GM23248 (cell line): ENCODE measurements at regions not wholly inside any gene's neighbourhood (a gene's known extent, or its start where the extent isn't known, plus 50 kb on each side); places are given as distances from the start of the nearest gene placed in this dataset.

Experiments used
- EZH2 ChIP-seq: fragments of 200-600 bp; sonication (generic); IDR thresholded peaks from 2 replicates; pipeline ENCODE4 v1.6.1; 2018; ENCODE audit warnings: antibody characterized with exemption, mild to moderate bottlenecking; ENCODE audit not compliant: insufficient read depth, poor library complexity, severe bottlenecking
- EZH2phosphoT487 ChIP-seq: fragments of 200-600 bp; sonication (generic); IDR thresholded peaks from 2 replicates; pipeline ENCODE4 v1.6.1; 2018; ENCODE audit warnings: antibody characterized with exemption, moderate library complexity, mild to moderate bottlenecking, low read depth; ENCODE audit not compliant: insufficient read depth

- no peak for TF ChIP-seq EZH2
- TF ChIP-seq EZH2phosphoT487: no peak
These were observed 98.2 kb upstream of the RPS23 start for GRCh38 chr5:82376307-82376706.
